ENCODE measurements at regions not wholly inside any gene's neighbourhood (a gene's known extent, or its start where the extent isn't known, plus 50 kb on each side); places are given as distances from the start of the nearest gene placed in this dataset.

DNA sequence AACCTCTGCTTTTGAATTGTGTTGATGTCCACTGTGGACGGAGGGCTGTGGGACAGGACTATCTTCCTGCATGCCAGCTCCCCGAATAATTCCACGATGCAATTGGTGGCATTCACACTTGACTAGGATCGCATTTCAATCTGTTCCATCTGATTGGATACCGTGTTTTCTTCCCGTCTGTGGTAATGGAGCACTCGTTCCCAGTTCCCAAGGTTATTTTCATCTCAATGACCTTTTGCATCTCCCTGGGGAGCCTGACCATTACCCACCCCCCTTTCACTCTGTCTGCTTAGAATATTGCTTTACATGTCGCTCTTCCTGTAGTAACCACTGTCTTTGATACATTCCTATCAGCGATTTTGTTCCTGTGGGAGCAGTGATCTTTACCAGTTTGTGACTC is 402.2 kb upstream of the WWC1 start:
- H3K9me3 Mint-ChIP-seq, result no peaks in the 10 kb centered on the region
- ChIA-PET CTCF (no interaction called here), POLR2A (no interaction called here)
- no peaks in the 10 kb centered on the region for H3K27me3 Mint-ChIP-seq
- TF ChIP-seq, protein P1, sequence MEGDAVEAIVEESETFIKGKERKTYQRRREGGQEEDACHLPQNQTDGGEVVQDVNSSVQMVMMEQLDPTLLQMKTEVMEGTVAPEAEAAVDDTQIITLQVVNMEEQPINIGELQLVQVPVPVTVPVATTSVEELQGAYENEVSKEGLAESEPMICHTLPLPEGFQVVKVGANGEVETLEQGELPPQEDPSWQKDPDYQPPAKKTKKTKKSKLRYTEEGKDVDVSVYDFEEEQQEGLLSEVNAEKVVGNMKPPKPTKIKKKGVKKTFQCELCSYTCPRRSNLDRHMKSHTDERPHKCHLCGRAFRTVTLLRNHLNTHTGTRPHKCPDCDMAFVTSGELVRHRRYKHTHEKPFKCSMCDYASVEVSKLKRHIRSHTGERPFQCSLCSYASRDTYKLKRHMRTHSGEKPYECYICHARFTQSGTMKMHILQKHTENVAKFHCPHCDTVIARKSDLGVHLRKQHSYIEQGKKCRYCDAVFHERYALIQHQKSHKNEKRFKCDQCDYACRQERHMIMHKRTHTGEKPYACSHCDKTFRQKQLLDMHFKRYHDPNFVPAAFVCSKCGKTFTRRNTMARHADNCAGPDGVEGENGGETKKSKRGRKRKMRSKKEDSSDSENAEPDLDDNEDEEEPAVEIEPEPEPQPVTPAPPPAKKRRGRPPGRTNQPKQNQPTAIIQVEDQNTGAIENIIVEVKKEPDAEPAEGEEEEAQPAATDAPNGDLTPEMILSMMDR (IDR thresholded peaks at IDR 0.05), result no peak
- no peaks in the 10 kb centered on the region for H3K4me1 Mint-ChIP-seq (ENCODE audit: low read depth)
- intact Hi-C loops (cut with micrococcal nuclease), result no loop called here
- no peaks in the 10 kb centered on the region for H3K36me3 Mint-ChIP-seq (ENCODE audit: low read depth)
- DNase-seq (no peak), ATAC-seq (no peak)
- no peak overlapping the region for H3K4me3 Mint-ChIP-seq
- H3K27ac Mint-ChIP-seq, result no peak overlapping the region

DNA sequence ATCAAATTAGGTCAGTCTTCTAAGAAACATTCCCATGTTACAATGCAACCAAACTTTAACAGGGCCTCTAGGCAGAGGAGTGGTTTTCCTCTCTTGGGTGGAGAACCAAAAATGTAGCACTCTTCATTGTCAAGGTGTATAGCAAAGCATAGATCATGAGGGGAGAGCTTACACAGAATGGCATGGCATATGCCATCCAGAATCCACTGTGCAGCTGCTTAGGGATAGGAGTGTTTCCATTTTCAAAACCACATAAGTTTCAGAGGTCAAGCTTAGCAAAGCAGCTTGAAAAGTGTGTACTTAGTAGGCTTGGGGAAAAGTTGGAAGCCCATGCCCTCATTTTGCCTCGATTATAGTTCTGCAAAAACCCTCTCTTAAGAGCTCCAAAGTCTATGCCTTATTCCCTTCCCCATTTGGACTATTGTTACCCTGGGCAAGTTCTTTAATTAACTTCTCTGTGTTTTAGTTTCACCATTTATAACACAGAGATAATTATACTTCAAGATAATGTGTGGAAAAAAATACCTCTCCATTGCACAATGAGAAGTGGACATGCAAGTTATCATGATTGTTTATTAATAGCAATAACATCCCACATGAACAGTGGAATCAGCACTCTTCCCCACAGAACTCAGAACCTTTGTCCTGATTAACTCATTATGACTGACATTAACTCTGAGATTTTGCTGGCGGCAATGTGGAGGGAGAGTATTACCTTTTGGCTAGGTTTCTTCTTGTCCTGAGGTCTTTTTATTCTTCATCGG is 398.9 kb upstream of the WWC1 start:
- TF ChIP-seq, protein P1 (IDR thresholded peaks at IDR 0.05), result no peak
- H3K27me3 Mint-ChIP-seq, result no peaks in the 10 kb centered on the region
- H3K36me3 Mint-ChIP-seq (ENCODE audit: low read depth), result no peaks in the 10 kb centered on the region
- ChIA-PET CTCF (no interaction called here), POLR2A (interaction anchor here (0.6 kb wide), 1 partner anchor 40 kb away, joined by 4 read pairs; no protein-coding TSS in a partner anchor)
- DNase-seq, result no peak
- H3K4me3 Mint-ChIP-seq, result no peak overlapping the region
- intact Hi-C loops (cut with micrococcal nuclease), result no loop called here
- no peaks in the 10 kb centered on the region for H3K4me1 Mint-ChIP-seq (ENCODE audit: low read depth)
- no peak overlapping the region for H3K27ac Mint-ChIP-seq
- ATAC-seq, result no peak
- H3K9me3 Mint-ChIP-seq, result no peaks in the 10 kb centered on the region

DNA sequence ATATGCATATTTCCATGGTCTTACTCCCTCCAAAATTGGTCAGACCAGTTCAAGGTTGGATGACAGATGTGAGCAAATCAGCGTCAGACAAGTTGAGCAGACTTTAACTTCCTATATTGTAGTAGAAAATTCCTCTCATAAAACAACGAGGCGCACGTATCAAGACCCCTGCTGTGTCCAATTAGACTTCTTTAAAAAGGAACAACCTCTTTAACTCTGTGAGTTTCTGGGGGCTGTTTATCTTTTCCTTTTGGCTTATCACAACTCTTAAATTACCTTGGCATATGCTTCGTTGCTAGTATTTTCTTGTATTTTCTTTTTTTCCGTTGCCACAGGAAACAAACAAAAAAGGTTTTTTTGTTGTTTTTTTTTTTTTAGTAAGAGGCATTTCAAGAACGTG is 398.2 kb upstream of the WWC1 start:
- no peaks in the 10 kb centered on the region for H3K4me1 Mint-ChIP-seq (ENCODE audit: low read depth)
- no peaks in the 10 kb centered on the region for H3K27me3 Mint-ChIP-seq
- POLR2A ChIA-PET, result no interaction called here
- H3K9me3 Mint-ChIP-seq, result no peaks in the 10 kb centered on the region
- TF ChIP-seq, protein P1 (IDR thresholded peaks at IDR 0.05), result no peak
- no peak overlapping the region for H3K4me3 Mint-ChIP-seq
- no peak overlapping the region for H3K27ac Mint-ChIP-seq
- CTCF ChIA-PET, result no interaction called here
- ATAC-seq, result no peak
- no peaks in the 10 kb centered on the region for H3K36me3 Mint-ChIP-seq (ENCODE audit: low read depth)
- intact Hi-C loops (cut with micrococcal nuclease), result no loop called here
- no peak for DNase-seq

DNA sequence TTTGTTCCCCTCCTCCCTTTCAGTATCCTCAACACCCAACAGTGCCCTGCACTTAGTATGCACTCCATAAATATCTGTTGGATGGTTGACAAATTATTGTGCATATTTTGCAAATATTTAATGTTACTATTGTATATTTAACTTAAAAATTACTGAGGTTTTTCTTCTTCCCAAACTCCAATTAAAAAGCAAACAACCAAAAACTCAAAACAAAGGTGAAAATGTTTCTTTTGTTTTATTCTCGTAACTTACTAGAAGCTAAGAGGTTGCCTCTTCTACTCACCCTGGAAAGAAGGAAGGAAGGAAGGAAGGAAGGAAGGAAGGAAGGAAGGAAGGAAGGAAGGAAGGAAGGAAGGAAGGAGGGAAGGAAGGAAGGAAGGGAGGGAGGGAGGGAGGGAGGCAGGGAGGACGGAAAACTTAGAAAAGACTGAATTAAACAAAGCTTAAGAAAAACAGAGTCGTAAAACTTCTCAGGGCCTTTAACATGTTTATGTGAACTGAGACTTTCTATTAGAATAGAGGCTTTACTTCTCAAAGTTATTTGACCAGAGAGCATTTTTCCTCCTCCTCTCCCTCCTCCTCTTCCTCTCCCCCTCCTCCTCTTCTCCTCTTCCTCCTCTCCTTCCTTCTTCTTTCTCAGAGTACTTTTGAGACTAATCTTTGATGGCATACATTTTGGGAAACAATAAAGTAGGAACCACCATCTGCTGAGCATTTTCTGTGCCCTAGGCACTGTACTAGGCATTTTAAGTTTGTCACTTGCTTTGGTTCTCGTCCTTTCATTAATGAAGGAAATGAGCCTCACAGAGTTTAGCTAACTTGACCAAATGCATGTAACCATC is 396.6 kb upstream of the WWC1 start:
- intact Hi-C loops (cut with micrococcal nuclease), result no loop called here
- Mint-ChIP-seq H3K27me3 (no peaks in the 10 kb centered on the region), H3K9me3 (no peaks in the 10 kb centered on the region), H3K27ac (no peak overlapping the region), H3K36me3 (ENCODE audit: low read depth) (no peaks in the 10 kb centered on the region), H3K4me1 (ENCODE audit: low read depth) (no peaks in the 10 kb centered on the region), H3K4me3 (no peak overlapping the region)
- ChIA-PET CTCF (no interaction called here), POLR2A (no interaction called here)
- no peak for ATAC-seq
- DNase-seq, result no peak
- TF ChIP-seq, protein P1 (IDR thresholded peaks at IDR 0.05), result no peak

Measured in activated CD8-positive, alpha-beta T cell treated with anti-CD3 and anti-CD28 coated beads for 36 hours (primary cell).